Left colon (tissue), 2 donors: ENCODE measurements at regions not wholly inside any gene's neighbourhood (a gene's known extent, or its start where the extent isn't known, plus 50 kb on each side); places are given as distances from the start of the nearest gene placed in this dataset.
A peak's percentile ranks its signal among the peaks of the same experiment; 100 is the strongest.
"Not testable (repeated sequence)": the region's sequence is repeated elsewhere in the genome, so short reads cannot be mapped to it uniquely, and the experiment has no call there.

Source experiments
- ATAC-seq: fragments of 200-7000 bp; cut with Tn5 transposase; one replicate; pipeline ENCODE4 v1.9.1; 2020; ENCODE audit warnings: mild to moderate bottlenecking, moderate library complexity
- DNase-seq, 2 donors: peaks; one replicate each; pipeline ENCODE4 v3.0.0-alpha.2; 2020
- intact Hi-C, 2 donors: fragments of 100-400 bp; cut with DNase I in 1 of 2; cut with micrococcal nuclease in 1 of 2; formaldehyde crosslinking; loops; one replicate each; pipeline versions ENCODE4 v1.11.2 to v1.14.0; 2022; cut with DNase I, micrococcal nuclease
- donor health status: DM: no; HTN: no; CAD: no.
- donor health status: DM: yes; HTN: yes; CAD: no.

- DNase-seq (peak in 1 of 2 donors; percentile 46), ATAC-seq (no peak)
- intact Hi-C loops = loop anchor here in 1 of 2 donors (10.0 kb wide), 1 partner anchor 204 kb away; no protein-coding TSS in a partner anchor
Measured at GRCh38 chr1:8238141-8239038, 79.5 kb upstream of the SLC45A1 start.

- intact Hi-C loops = loop anchor here in 1 of 2 donors (10.0 kb wide), 1 partner anchor 197 kb away; no protein-coding TSS in a partner anchor
- ATAC-seq = no peak
- no peak for DNase-seq
Measured at GRCh38 chr1:8232036-8232757, 85.7 kb upstream of the SLC45A1 start.

DNA sequence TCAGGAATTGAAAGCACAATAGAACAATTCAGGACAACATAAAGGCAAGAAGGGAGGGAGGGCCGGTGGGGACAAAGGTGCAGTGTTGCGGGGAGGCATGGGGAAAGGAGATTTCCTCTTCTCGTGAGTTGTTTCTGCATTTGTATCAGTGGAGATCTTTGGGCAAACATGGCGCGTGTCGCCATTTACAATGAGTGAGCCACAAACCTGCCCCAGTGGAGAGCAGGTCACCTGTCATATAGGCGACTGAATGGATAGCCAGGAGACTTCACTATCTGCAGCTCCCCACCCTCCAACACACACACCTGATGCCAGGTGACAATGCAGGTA, 87.7 kb upstream of the SLC45A1 start:
- intact Hi-C loops = loop anchor here in 1 of 2 donors (10.0 kb wide), 1 partner anchor 195 kb away; no protein-coding TSS in a partner anchor
- ATAC-seq = peak; percentile 41
- DNase-seq = no peak

DNA sequence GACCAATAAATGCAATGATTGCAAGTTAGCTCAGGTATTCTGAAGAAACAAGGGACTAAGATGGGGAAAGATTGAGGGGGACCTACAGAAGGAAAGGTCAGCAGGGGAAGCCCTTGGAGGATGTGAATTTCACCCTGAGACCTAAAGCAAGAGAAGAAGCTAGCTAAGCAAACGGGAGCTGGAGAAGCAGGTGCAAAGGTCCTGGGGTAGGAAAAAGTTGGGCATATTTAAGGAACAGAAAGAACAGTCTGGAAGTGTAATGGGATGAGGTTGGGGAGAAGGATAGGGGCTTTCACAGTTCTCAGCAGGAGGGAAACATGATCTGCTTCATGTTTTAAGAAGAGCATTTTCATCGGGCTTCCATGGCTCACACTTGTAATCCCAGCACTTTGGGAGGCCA, 89.7 kb upstream of the SLC45A1 start:
- no peak for ATAC-seq
- intact Hi-C loops = no loop called here
- no peak for DNase-seq

DNA sequence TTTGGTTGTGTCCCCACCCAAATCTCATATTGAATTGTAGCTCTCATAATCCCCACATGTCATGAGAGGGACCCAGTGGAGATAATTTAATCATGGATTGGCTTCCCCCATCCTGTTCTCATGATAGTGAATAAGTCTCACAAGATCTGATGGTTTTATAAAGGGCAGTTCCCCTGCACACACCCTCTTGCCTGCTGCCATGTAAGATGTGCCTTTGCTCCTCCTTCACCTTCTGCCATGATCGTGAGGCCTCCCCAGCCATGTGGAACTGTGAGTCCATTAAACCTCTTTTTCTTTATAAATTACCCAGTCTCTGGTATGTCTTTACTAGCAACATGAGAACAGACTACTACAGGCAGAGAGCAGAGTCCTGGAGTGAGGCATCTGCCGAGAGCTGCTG, 90.2 kb upstream of the SLC45A1 start:
- ATAC-seq, DNase-seq, intact Hi-C loops: not testable (repeated sequence)

GRCh38 chr1:8226747-8227146, 91.2 kb upstream of the SLC45A1 start:
- intact Hi-C loops = no loop called here
- DNase-seq (no peak), ATAC-seq (no peak)

- ATAC-seq, intact Hi-C loops, DNase-seq: not testable (repeated sequence)
Measured at GRCh38 chr1:8226024-8226423, 91.9 kb upstream of the SLC45A1 start.

GRCh38 chr1:8223526-8223925, 94.4 kb upstream of the SLC45A1 start:
- DNase-seq (no peak), ATAC-seq (no peak)
- intact Hi-C loops = no loop called here

DNA sequence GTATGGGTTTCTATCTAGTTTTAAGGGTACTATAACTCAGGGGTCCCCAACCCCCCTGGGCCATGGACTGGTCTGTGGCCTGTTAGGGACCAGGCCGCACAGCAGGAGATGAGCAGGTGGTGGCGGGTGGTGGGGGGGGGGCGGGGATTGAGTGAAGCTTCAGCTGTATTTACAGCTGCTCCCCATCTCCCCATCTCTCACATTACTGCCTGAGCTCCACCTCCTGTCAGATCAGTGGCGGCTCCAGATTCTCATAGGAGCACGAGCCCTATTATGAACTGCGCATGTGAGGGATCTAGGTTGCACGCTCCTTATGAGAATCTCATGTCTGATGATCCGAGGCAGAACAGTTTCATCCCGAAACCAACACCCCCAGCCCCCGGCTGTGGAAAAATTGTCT, 95.1 kb upstream of the SLC45A1 start:
- intact Hi-C loops = no loop called here
- ATAC-seq = no peak
- no peak for DNase-seq

DNA sequence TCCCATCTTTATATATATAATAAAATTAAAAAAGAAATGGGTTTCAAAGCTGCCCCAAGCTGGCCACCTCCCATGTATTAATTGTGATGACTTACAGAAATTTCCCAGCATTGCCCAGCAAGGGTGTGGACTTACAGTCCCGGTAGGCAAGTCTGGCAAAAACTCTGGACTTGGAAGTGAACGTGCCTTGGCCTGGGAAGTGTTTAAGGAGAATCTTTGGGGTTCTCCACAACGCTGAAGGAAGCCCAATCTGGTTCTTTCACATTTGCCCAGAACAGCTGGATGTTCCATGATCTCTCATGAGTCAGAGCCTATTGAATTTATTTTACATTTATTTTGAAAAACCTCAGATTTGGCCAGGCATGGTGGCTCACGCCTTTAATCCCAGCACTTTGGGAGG, 98.4 kb upstream of the SLC45A1 start:
- intact Hi-C loops = no loop called here
- DNase-seq (no peak), ATAC-seq (no peak)

DNA sequence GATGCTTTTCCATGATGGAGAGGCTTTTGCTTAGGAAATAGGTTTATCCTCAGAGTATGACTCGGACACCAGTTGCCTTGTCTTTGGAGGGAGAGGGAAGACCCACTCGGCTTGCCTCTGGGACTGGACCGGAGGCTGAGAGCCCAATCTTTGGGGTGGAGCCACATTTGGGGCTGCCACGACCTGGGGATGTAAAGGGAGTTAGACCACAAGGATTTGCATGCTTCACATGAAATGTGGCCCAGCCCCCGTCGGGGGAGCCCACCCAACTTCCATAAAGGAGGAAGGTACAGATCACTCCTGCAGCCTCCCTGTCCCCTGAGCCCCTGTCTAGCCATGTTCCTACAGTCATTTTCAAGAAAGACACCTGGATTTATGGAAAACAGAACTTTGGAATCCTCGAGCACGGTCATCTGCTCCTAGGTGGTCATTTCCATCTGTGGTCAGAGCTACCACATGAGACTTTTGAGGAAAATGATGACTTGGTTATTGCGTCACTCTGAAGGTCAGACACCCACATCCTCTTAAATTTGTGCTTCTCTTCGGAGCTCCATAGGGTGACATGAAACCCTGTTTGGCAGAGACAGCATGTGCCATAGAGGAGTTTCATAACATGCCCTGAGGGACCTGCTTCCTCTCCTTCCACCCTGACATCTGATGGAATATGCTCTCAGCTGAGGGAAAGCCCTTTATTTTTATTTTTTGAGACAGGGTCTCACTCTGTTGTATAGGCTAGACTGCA, 99.4 kb upstream of the SLC45A1 start:
- DNase-seq = no peak
- no peak for ATAC-seq
- intact Hi-C loops = no loop called here

DNA sequence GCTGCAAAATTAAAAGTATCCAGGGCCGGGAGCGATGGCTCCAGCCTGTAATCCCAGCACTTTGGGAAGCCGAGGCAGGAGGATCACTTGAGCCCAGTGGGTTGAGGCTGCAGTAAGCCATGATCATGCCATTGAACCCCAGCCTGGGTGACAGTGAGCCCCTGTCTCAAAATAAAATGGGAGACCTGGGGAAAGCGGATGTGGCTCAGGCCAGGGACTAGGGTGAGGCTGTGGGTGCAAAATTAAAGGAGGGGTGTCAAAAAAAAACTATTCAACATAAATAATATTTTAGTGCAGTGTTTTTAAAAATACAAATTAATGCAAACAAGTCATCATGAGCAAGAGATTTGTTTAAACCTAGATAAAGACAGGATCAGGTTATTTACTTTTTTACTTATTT, 100.1 kb upstream of the SLC45A1 start:
- intact Hi-C loops = no loop called here
- no peak for DNase-seq
- no peak for ATAC-seq

- ATAC-seq (peak; percentile 85), DNase-seq (peak in 1 of 2 donors; percentile 43)
- intact Hi-C loops = no loop called here
Measured at GRCh38 chr1:8217011-8217711, 100.8 kb upstream of the SLC45A1 start.

GRCh38 chr1:8216005-8216404, 101.9 kb upstream of the SLC45A1 start:
- ATAC-seq (no peak), DNase-seq (no peak)
- intact Hi-C loops = no loop called here

- intact Hi-C loops = no loop called here
- ATAC-seq = no peak
- no peak for DNase-seq
Measured at GRCh38 chr1:8214501-8215173, 103.3 kb upstream of the SLC45A1 start.

DNA sequence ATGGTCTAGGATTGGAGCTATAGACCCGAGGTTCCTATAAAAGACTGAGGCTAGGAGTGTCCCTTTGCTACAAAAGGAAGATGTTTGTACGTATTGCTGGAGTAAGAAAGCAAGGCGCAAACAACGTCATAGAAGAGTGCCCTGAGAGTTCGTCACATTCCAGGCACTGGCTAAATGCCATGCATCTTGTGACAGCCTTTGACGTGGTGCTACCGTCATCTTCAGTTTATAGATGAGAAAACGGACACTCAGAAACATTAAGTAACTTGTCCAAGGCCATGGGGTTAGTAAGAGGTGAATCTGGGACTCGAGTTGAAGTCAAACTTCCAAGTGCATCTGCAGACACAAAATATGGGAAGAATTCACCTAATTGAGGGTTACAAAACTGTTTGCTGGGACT, 104.2 kb upstream of the SLC45A1 start:
- ATAC-seq (no peak), DNase-seq (no peak)
- intact Hi-C loops = no loop called here

DNA sequence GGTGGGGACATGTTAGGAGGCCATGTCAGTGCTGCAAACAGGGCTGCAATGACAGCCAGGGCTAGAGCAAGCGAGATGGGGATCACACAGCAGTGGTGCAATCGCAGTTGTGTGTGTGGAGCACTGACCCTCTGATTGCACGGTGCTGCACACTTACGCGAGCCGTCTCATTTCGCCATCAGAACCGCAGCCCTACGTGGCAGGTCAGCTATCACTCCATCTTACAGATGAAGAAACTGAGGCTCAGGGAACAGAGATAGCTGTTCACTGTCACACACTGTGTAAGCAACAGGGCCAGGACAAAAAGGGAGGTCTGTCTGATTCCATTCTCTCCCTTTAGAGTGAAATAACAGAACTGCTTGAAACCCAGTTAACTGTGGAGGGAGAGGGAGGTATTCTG, 104.8 kb upstream of the SLC45A1 start:
- ATAC-seq (no peak), DNase-seq (no peak)
- intact Hi-C loops = no loop called here

- intact Hi-C loops = no loop called here
- no peak for DNase-seq
- ATAC-seq = no peak
Measured at GRCh38 chr1:8212580-8213031, 105.3 kb upstream of the SLC45A1 start.
